GM12865 (cell line): ENCODE measurements at regions not wholly inside any gene's neighbourhood (a gene's known extent, or its start where the extent isn't known, plus 50 kb on each side); places are given as distances from the start of the nearest gene placed in this dataset.

Source experiments
- DNase-seq: peaks from one replicate; pipeline ENCODE4 v3.0.0; 2010; ENCODE audit warnings: low read depth
- H3K4me3 ChIP-seq: 2 replicates; pipeline ENCODE4 v1.5.1; 2011; ENCODE audit warnings: mild to moderate bottlenecking, low read depth, low read length, control low read depth
- CTCF ChIP-seq: IDR thresholded peaks from 2 replicates; pipeline ENCODE4 v1.5.1; 2011; ENCODE audit warnings: low read length, control low read depth, low read depth, inconsistent platforms; ENCODE audit not compliant: insufficient read depth; ENCODE audit errors: missing control alignments

DNA sequence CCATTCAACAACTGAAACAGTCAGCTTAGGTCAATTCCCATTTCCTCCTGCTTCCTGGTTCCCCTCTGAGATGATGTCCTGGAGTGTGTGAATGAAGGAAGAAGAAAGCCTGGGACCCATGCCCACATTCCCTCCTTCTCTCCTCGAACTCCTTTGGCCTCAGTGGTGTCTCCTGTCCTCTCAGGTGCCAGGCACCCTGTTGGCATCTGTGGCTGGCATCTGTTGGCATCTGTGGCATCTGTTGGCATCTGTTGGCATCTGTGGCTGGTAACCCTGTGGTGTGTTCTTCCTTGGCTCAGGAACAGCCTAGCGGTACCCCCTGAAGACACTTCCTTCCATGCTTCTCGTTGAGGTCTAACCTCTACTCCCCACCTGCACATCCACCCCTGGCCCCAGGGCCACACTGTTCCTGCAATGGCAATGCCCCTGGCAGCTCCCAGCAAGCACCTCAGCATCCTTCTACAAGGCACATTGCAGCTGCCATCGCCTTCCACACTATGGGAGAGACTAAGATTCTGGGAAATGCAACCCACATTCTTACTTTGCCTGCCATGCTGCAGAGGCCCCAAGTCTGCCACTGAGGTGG is 114.4 kb upstream of the NEBL start:
- TF ChIP-seq CTCF, result no peak
- DNase-seq, result no peak
- H3K4me3 ChIP-seq, result no peak overlapping the region

- no peak overlapping the region for H3K4me3 ChIP-seq
- no peak for TF ChIP-seq CTCF
- DNase-seq, result no peak
These were observed 113.5 kb upstream of the NEBL start for GRCh38 chr10:21010615-21011014.

DNA sequence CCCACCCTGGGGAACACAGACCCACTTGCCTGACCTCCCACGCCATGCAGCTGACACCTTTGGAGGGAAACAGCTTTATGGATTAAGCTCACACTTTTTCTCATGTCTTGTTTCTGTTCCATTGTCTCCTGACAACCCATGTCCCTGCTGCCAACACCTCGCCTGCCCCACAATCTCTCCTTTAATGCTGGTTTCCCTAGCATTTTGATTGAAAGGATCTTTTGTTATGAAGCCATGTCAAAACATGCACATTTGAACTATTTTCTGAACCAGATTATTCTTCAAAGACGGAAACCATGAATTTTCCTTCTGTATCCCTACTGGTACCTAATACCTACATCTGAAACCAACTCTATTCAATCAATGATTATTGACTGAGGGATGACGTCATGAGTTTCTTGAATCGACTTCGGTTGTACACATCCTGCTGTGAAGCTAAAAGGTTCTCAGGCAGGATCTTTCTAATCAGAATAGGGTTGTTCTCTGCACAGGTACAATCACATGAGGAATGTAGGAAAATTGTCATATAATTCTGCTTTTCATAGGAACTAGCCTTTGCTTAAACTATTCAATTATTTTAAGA is 106.2 kb upstream of the NEBL start:
- no peak for TF ChIP-seq CTCF
- no peak overlapping the region for H3K4me3 ChIP-seq
- DNase-seq, result no peak

- no peak for DNase-seq
- H3K4me3 ChIP-seq, result no peak overlapping the region
- TF ChIP-seq CTCF, result no peak
These were observed 105.2 kb upstream of the NEBL start for GRCh38 chr10:21002091-21002878.

DNA sequence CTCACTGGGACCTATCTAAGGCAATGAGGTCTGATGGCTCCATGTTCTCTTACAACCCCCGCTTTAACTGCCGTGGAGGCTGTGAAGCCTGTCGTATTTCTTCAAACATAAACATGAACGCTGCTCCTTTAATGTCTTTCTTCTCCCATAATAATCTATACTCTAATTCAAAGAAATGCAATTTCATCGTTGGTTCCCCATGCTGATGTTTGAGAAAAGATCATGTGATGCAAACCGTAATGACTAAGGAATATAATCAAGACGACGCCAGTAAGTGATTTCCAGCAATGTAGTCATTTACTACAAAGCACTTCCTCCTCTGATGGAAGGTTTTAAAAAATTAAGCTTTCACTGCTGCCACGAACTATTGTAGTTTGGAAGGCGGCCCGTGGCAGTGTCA is 102.6 kb upstream of the NEBL start:
- no peak for TF ChIP-seq CTCF
- DNase-seq, result no peak
- no peak overlapping the region for H3K4me3 ChIP-seq

DNA sequence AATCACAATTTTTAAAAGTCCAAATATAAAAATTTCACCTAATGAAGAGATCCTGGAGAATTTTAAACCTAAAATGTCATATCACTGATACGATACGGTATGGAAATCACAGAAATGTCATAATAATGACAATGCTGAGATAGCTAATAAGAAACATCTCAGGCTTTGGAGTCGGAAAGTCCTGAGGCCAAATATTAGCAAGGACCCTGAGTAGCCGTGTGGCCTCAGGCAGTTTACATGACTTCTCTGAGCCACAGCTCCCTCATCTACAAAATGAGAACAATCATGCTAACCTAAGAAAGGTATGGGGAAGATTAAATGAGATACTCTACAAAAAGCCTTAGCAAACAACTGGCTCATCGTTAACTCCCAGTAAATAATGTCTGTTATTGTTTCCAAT is 100.9 kb upstream of the NEBL start:
- no peak for TF ChIP-seq CTCF
- DNase-seq, result no peak
- no peak overlapping the region for H3K4me3 ChIP-seq
